Breast epithelium (tissue), 3 donors: ENCODE measurements at regions not wholly inside any gene's neighbourhood (a gene's known extent, or its start where the extent isn't known, plus 50 kb on each side); places are given as distances from the start of the nearest gene placed in this dataset.

Source experiments
- CTCF ChIP-seq, 3 donors: fragments of 450-650 bp; IDR thresholded peaks; one replicate each; pipeline ENCODE4 v1.5.1; 2016 to 2017; ENCODE audit warnings: antibody characterized with exemption in 3 of 3, mild to moderate bottlenecking in 3 of 3, moderate library complexity in 3 of 3
- POLR2A ChIP-seq: fragments of 450-650 bp; IDR thresholded peaks from one replicate; pipeline ENCODE4 v1.6.1; 2016; ENCODE audit warnings: antibody characterized with exemption, mild to moderate bottlenecking, moderate library complexity
- POLR2AphosphoS5 ChIP-seq, 3 donors: sonication (generic); formaldehyde crosslinking; IDR thresholded peaks; one replicate each; pipeline ENCODE4 v1.6.1; 2017; ENCODE audit warnings: antibody characterized with exemption in 3 of 3

GRCh38 chr1:111062081-111062480, 77.8 kb downstream of the DRAM2 start:
- no peak for TF ChIP-seq POLR2AphosphoS5 (IDR thresholded peaks at IDR 0.05)
- no peak for TF ChIP-seq POLR2A
- no peak for TF ChIP-seq CTCF (IDR thresholded peaks at IDR 0.05)
